HEK293T (cell line): ENCODE measurements at regions not wholly inside any gene's neighbourhood (a gene's known extent, or its start where the extent isn't known, plus 50 kb on each side); places are given as distances from the start of the nearest gene placed in this dataset.

Experiments used
- ARNT ChIP-seq: fragments of 450-650 bp; IDR thresholded peaks from 2 replicates; pipeline ENCODE4 v1.6.1; 2017; ENCODE audit warnings: mild to moderate bottlenecking
- FOXM1 ChIP-seq: fragments of 450-650 bp; IDR thresholded peaks from 2 replicates; pipeline ENCODE4 v1.6.1; 2017; ENCODE audit warnings: mild to moderate bottlenecking, borderline replicate concordance
- HDGF ChIP-seq: fragments of 450-650 bp; IDR thresholded peaks from 2 replicates; pipeline ENCODE4 v1.6.1; 2017; ENCODE audit warnings: antibody characterized with exemption, borderline replicate concordance
- SP1 ChIP-seq: fragments of 450-650 bp; IDR thresholded peaks from 2 replicates; pipeline ENCODE4 v1.6.1; 2017
- TARDBP ChIP-seq: fragments of 450-650 bp; IDR thresholded peaks from 2 replicates; pipeline ENCODE4 v1.6.1; 2016

DNA sequence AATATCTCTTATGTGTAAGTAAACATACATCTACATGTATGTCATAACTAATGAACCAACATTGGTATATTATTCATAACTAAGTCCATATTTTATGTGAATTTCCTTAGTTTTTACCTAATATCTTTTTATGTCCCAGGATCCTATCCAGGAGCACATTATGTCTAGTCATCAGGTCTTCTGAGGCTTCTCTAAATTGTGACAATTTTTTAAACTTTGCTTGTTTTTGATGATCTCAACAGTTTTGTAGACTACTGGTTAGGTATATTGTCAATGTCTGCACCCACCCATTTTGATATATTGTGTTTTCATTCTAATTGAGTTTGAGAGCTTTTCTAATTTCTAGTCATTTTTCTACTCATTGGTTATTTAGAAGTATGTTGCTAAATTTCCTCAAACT, 288.2 kb upstream of the DIO3 start:
- TF ChIP-seq SP1 (no peak), TARDBP (no peak), FOXM1 (no peak), HDGF (no peak), ARNT (no peak)
